Ascending aorta (tissue), 2 donors: ENCODE measurements at regions not wholly inside any gene's neighbourhood (a gene's known extent, or its start where the extent isn't known, plus 50 kb on each side); places are given as distances from the start of the nearest gene placed in this dataset.

Experiments
- DNase-seq, 2 donors: peaks; one replicate each; pipeline ENCODE4 v3.0.0-alpha.2; 2019; ENCODE audit warnings: low spot score in 2 of 2
- H3K27ac ChIP-seq, 2 donors: fragments of 200-600 bp; sonication (generic); one replicate each; pipeline ENCODE4 v1.5.1; 2016 to 2017; ENCODE audit warnings: mild to moderate bottlenecking in 1 of 2
- H3K27me3 ChIP-seq: fragments of 200-600 bp; sonication (generic); one replicate; pipeline ENCODE4 v1.5.1; 2017
- H3K36me3 ChIP-seq, 2 donors: fragments of 200-600 bp; sonication (generic); one replicate each; pipeline ENCODE4 v1.5.1; 2016
- H3K4me1 ChIP-seq, 2 donors: fragments of 200-600 bp; sonication (generic); one replicate each; pipeline ENCODE4 v1.5.1; 2016 to 2017; ENCODE audit warnings: mild to moderate bottlenecking in 1 of 2
- H3K4me3 ChIP-seq, 2 donors: fragments of 200-600 bp; sonication (generic); one replicate each; pipeline ENCODE4 v1.5.1; 2016 to 2017; ENCODE audit warnings: mild to moderate bottlenecking in 1 of 2
- H3K9me3 ChIP-seq, 2 donors: fragments of 200-600 bp; sonication (generic); one replicate each; pipeline ENCODE4 v1.5.1; 2016
- intact Hi-C: fragments of 100-400 bp; cut with DNase I; formaldehyde crosslinking; loops from one replicate; pipeline ENCODE4 v1.15.1; 2023
- TF ChIP-seq, protein P1 (sequence below), 3 experiments: fragments of 200-600 bp in 2 of 3; fragments of 450-650 bp in 1 of 3; sonication (generic) in 2 of 3; IDR thresholded peaks; one replicate each; pipeline ENCODE4 v1.5.1; 2016 to 2019; ENCODE audit warnings: antibody characterized with exemption in 3 of 3, mild to moderate bottlenecking in 1 of 3, moderate library complexity in 1 of 3

DNA sequence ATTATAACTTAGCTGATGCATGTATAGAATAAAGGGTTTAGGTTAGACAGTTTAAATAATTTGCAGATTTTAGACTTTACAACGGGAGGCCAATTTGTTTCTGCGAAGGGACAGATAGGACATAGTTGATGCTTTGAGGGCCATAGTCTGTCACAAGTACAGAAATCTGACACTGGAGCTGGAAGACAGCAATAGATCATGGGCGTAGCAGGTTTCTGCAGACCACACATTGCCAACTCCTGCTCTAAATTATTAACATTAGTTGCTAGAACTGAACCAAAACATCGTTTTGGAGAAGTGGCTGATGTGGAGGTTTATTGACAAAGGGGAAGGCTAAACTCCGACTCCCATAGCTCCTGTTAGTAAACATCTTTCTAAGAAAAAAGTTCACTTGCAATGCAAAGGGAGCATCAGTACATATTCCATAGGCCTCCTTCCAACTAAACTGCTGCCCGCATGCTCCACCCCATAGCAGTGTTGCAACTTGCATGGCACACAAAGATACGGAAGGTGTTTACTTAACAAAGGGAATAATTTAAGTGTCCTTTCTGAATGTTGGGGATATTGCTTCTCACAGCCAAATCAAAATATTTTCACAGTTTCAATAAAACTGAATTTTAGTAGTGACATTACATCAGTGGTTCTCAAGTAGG is 862.0 kb upstream of the CXADR start:
- Histone ChIP-seq H3K27ac (no peak overlapping the region), H3K36me3 (no peaks in the 10 kb centered on the region), H3K4me1 (no peaks in the 10 kb centered on the region), H3K27me3 (no peaks in the 10 kb centered on the region), H3K4me3 (no peak overlapping the region), H3K9me3 (no peaks in the 10 kb centered on the region)
- TF ChIP-seq, protein P1, sequence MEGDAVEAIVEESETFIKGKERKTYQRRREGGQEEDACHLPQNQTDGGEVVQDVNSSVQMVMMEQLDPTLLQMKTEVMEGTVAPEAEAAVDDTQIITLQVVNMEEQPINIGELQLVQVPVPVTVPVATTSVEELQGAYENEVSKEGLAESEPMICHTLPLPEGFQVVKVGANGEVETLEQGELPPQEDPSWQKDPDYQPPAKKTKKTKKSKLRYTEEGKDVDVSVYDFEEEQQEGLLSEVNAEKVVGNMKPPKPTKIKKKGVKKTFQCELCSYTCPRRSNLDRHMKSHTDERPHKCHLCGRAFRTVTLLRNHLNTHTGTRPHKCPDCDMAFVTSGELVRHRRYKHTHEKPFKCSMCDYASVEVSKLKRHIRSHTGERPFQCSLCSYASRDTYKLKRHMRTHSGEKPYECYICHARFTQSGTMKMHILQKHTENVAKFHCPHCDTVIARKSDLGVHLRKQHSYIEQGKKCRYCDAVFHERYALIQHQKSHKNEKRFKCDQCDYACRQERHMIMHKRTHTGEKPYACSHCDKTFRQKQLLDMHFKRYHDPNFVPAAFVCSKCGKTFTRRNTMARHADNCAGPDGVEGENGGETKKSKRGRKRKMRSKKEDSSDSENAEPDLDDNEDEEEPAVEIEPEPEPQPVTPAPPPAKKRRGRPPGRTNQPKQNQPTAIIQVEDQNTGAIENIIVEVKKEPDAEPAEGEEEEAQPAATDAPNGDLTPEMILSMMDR (IDR thresholded peaks at IDR 0.05) = no peak
- intact Hi-C loops = no loop called here
- no peak for DNase-seq

DNA sequence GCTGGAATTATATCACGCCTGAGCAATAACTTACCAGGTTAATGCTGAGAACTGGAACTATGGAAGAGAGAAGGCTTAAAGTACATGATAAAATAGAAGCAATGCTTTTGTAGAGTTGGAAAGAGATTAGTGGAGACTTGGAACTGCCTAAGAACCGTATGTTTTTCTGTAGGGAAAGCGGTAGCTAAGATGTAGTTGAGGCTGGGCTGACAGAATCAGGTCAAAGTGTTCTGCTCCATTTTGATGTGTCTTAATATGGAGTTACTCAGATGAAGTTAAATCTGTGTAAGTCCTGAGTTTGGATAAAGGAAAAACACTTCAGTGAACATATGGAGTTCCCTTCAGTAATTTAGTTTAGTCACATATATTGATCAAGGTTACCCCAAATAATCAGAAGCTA is 860.9 kb upstream of the CXADR start:
- H3K4me1 ChIP-seq = no peaks in the 10 kb centered on the region
- TF ChIP-seq, protein P1 (IDR thresholded peaks at IDR 0.05) = no peak
- no peaks in the 10 kb centered on the region for H3K9me3 ChIP-seq
- no peaks in the 10 kb centered on the region for H3K36me3 ChIP-seq
- intact Hi-C loops = no loop called here
- H3K27me3 ChIP-seq = no peaks in the 10 kb centered on the region
- no peak for DNase-seq
- no peak overlapping the region for H3K4me3 ChIP-seq
- H3K27ac ChIP-seq = no peak overlapping the region

DNA sequence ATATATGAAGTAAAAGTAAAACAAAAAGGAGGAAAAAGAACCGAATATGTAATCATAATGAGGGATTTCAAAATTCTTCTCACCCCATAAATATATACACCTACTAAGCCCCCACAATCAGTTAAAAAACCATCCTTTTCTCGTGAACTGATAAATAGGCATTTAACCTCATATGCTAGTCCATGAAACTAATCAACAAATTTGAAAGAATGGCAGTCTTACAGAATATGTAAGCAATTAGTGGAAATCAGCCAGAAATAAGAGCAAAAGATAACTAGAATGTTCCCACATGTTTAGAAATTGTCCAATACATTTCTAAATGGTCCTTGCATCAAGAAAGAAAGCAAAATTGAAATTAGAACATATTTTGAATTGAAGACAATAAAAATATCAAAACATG is 849.4 kb upstream of the CXADR start:
- no peak for DNase-seq
- H3K36me3 ChIP-seq = no peaks in the 10 kb centered on the region
- no peak overlapping the region for H3K27ac ChIP-seq
- no peaks in the 10 kb centered on the region for H3K9me3 ChIP-seq
- TF ChIP-seq, protein P1 (IDR thresholded peaks at IDR 0.05) = no peak
- H3K4me3 ChIP-seq = no peak overlapping the region
- intact Hi-C loops = no loop called here
- no peaks in the 10 kb centered on the region for H3K4me1 ChIP-seq
- H3K27me3 ChIP-seq = no peaks in the 10 kb centered on the region

DNA sequence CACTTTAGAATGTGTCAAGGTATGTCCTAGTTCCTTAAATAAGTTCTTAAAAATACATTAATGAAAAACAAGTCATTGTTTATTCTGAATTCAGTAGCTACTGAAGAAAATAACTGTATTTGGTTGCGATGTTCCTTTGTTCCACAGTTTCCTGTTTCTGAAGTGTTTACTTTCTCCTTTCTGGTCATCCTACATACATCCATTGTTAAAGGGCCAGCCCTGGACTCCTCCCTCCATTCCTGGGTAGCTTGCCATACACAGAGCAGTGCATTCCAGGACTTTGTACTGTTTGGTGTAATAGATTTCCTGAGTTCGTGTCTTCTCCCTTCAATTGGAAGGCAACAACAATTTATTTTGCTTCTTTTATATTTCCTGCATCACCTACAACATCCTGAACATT is 845.4 kb upstream of the CXADR start:
- intact Hi-C loops = no loop called here
- Histone ChIP-seq H3K27ac (no peak overlapping the region), H3K4me3 (no peak overlapping the region), H3K9me3 (no peaks in the 10 kb centered on the region), H3K27me3 (no peaks in the 10 kb centered on the region), H3K4me1 (no peaks in the 10 kb centered on the region), H3K36me3 (no peaks in the 10 kb centered on the region)
- TF ChIP-seq, protein P1 (IDR thresholded peaks at IDR 0.05) = no peak
- no peak for DNase-seq

DNA sequence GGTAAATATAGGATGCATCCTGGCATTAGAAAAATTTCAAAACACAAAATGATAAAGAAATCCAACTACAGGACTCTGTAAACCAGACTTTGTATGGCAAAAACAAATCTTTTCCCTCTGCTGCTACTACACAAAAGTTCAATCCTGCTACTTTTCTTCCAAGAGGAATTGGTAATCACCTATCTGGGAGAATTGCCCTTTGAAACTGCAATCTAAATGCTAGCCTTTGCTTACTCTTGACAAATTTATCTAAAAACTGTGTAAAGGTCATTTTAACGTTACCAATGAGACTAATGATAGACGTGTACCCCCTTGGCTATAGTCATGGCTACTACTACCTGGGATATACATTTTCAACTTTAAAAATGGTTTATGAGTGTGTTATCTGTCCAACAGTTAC is 837.9 kb upstream of the CXADR start:
- intact Hi-C loops = no loop called here
- no peak overlapping the region for H3K4me3 ChIP-seq
- DNase-seq = no peak
- H3K9me3 ChIP-seq = no peaks in the 10 kb centered on the region
- no peaks in the 10 kb centered on the region for H3K27me3 ChIP-seq
- no peaks in the 10 kb centered on the region for H3K4me1 ChIP-seq
- TF ChIP-seq, protein P1 (IDR thresholded peaks at IDR 0.05) = no peak
- H3K27ac ChIP-seq = no peak overlapping the region
- H3K36me3 ChIP-seq = no peaks in the 10 kb centered on the region

DNA sequence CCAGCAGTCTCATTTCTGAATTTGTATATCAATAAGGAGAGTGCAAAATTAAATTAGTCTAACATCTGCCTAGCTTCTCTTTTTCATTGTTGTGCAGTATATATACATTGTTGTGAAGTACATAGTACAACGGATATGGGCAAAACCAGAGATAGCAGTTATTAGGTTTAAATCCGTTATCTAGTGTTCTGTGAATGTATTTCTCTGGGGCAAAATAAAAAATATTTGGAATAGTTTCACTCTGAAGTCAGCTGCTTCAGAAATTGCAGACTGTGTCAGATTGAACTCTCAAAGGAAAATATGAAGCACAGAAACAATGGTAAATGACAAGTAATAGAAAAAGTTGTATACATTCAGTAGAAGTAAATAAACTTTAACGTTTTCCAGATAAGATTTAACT is 836.5 kb upstream of the CXADR start:
- Histone ChIP-seq H3K36me3 (no peaks in the 10 kb centered on the region), H3K27ac (no peak overlapping the region), H3K9me3 (no peaks in the 10 kb centered on the region), H3K4me3 (no peak overlapping the region), H3K27me3 (no peaks in the 10 kb centered on the region), H3K4me1 (no peaks in the 10 kb centered on the region)
- intact Hi-C loops = no loop called here
- TF ChIP-seq, protein P1 (IDR thresholded peaks at IDR 0.05) = no peak
- DNase-seq = no peak
